ENCODE measurements at regions not wholly inside any gene's neighbourhood (a gene's known extent, or its start where the extent isn't known, plus 50 kb on each side); places are given as distances from the start of the nearest gene placed in this dataset.
"Not testable (repeated sequence)": the region's sequence is repeated elsewhere in the genome, so short reads cannot be mapped to it uniquely, and the experiment has no call there.

DNA sequence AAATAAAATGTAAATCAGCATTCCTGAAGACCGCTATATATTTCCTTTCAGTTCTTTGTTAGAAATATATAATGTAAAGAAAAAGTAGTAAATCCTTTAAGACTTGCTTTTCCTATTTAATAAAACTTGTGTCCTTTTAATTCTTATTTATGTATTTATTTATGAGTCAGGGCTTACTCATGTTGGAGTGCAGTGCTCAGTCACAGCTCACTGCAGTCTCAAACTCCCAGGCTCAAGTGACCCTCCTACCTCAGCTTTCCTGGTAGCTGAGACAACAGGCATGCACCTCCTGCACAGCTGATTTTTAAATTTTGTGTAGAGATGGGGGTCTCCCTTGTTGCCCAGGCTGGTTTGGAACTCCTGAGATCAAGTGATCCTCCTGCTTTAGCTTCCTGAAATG is 724.5 kb downstream of the ANKRD7 start:
- DNase-seq: peak; percentile 2

DNA sequence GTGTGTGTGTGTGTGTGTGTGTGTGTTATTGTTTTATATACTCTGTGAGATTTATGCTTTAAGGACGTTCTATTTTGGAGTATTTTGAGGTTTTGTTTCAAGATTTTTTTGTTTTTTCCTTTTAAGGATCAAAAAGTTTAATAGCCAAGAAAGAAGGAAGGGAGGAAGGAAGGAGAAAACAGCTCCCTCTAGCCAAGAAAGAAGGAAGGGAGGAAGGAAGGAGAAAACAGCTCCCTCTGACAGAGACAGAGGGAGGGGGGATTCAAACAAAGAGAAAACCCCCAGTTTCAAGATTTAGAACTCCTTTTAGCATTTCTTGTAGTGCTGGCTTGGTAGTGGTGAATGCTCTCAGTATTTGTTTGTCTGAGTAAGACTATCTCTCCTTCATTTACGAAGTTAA is 731.8 kb downstream of the ANKRD7 start:
- not testable (repeated sequence) for DNase-seq

DNA sequence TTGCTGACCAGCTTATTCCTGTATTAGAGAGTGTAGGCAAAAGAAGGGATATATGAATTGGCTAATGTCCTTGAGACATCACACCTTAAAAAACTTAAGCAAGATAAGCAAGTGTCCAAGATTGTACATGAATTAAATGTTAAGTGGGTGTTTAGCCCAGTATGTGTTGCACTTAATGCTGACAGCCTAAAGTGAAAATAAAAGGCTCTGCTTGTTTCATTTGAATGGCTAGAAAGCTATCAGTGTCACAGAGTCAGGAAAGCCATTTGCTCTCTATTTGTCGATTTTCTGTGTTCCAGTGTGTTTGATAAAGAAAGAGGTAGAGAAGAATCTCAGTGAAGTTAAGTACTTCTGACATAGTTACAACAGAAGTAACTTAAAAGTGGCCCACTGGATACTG is 744.9 kb downstream of the ANKRD7 start:
- no peak for DNase-seq

DNA sequence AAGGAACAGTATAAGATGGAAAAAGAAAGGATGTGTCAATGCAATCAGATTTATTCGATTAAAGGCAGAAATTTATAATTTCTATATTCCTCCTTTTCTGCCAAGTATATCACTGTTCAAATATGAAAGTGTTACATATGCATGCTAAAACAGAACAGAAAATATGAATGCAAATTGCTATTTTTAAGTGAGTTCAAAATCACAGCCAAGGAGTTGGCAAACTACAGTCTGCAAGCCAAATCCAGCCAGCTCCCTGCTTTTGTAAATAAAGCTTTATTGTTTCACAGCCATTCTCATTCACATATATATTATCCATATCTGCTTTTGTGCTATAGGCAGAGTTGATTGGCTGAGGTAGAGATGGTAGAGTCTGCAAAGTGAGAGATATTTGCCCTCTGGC is 747.2 kb downstream of the ANKRD7 start:
- DNase-seq: no peak

DNA sequence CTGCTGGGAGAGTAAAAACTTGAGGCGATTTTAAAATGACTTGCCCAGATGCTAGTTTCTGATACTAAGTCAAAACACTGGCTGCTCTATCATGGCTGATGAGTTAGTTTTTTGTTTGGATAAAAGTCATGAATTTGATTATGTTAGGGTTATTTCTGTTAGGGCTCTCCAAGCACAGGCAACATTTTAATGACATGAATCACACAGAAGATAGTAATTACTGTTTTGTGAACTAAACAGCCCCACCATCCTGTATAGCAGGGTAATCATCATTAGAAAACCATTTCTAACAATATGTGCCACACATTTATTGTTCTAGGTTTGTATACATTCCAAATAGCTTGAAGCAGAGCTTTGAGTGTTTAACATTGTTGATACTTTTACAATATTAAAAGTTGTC is 750.3 kb downstream of the ANKRD7 start:
- DNase-seq: no peak

DNA sequence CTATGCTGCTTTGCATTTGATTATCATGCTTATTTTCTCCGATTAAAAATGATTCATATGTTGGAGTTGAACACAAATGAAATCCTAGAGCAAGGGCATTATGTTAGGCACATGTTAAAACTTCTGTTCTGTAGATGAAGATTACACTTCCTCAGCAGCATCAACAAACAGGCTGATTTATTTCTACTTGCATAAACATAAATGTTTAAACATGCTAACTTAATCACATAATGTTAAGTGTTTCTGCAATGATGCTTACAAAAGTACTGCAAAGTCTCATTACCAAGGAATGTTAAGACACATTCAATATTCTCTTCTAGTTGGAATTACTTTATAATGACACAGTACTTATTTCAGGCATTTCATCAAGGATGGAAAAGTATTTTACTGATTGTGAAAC is 770.8 kb downstream of the ANKRD7 start:
- DNase-seq: no peak

DNA sequence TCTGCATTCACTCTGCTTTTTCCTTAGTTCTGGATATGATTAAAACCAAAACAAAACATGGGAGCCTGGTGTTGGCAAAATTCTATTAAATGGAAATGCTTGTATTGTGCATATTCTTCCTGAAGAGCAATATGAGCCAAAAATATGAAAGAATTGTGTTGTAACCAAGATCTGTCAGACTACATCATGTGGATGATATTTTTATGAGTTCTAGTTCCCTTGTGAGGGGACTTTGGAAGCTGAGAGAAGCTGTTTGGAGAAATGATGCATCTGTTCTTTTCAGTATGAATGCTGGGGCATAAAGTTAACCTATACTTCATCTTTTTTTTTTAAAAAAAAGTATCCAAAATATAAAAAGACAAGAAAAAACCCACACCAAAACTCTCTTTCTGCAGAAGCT is 782.7 kb downstream of the ANKRD7 start:
- DNase-seq: no peak

DNA sequence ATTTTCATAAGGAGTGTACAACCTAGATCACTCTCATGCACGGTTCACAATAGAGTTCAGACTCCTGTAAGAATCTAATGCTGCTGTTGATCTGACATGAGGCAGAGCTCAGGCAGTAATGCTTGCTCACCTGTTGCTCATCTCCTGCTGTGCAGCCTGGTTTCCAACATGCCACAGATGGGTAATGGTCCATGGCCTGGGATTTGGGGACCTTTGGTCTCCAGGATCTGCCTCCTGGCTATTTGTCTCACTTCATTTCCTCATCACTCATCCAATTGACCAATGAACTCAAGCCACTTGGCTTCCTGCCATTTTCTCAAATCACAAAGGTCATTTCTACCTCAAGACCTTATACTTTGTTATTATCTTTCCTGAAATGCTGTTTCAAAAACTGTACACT is 786.1 kb downstream of the ANKRD7 start:
- DNase-seq: no peak

DNA sequence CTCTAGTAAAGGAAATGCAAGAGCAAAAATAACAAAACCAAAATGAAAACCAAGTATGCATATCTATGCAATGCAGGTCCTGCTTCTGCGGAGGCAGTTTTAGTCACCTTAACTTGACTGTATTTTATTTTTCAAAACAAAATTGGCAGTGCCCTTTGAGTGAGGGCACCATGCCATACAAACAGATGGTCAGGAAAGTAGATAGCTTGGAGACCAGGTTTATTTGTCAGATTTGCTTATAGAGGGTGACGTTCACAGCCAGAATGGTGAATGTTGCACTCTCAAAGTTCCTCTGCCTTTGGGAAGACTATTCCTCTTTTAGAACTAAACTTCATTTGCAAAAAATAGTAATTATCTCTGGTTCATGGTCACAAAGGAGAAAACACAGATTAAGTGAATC is 801.9 kb downstream of the ANKRD7 start:
- DNase-seq: no peak

DNA sequence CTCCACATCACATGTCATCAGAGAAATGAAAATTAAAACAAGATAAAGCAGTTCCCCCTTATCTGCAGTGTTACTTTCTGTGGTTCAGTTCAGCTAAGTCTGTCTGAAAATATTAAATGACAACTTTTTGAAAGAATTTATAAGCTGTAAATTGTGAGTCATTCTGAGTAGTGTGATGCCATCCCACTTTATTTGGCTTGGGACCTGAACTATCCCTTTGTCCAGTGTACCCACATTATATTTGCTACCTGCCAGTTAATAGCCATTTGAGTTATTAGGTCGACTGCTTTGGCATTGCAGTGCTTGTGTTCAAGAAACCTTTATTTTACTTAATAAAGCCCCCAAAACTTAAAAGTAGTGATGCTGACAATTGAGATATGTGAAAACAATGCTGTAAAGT is 804.2 kb downstream of the ANKRD7 start:
- no peak for DNase-seq

DNA sequence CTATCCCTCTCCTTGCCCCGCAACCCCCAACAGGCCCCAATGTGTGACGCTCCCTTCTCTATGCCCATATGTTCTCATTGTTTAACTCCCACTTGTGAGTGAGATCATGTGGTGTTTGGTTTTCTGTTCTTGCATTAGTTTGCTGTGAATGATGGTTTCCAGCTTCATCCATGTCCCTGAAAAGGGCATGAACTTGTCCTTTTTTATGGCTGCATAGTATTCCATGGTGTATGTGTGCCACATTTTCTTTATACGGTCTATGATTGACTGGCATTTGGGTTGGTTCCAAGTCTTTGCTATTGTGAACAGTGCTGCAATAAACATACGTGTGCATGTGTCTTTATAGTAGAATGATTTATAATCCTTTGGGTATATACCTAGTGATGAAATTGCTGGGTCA is 807.6 kb downstream of the ANKRD7 start:
- not testable (repeated sequence) for DNase-seq

DNA sequence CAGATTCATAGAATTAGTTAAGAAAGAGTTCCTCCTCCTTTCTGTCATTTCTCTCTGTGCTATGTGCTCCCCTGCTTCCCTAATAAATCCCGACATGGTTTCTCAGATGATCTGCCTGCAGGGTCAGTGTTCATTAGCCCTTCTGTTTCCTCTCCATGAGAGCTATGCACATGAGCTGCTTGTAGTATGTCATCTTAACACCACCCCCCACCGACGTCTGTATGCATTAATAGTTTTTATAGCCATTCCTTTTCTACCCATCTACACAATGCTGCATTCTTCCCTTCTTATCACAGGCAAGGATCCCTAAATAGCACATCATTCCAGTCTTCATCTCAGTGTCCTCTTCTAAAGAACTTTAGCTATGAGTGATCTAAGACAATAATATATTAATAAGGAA is 809.1 kb downstream of the ANKRD7 start:
- no peak for DNase-seq

DNA sequence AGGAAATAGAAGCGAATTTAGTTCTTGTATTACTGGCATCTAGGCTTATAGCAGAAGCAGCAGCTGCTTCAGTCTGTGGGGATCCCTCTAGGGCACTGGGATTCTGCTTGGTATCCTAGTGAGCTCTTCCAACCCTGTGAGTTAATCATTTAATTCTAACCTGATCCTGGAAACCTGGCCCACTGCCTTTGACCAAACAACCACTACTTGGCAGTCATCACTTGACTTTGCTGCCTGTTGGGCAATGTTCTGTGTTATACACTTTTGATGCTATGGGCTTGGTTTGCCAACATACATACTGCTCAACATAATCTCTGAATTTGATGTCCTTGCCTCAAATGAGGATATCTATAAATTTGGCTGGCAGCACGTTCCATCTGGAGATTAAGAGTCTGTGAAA is 813.4 kb downstream of the ANKRD7 start:
- no peak for DNase-seq

DNA sequence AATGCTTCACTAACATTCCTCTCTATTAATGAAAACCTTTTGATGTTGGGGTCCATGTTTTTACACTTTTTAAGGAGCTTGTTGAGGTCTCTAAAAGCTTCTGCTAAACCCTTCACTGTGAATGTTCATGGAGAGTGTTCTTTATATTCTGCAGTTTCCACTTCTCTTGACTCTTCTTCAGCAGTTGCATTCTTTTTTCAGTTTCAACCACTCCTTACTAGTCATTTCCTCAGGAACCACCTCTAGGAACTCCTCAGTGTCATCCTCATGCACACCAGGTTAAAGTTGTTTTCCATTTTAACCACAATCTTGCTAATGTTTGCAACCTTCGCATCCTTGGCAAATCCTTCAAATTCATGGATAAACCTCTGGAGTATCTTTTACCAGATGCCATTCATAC is 821.6 kb downstream of the ANKRD7 start:
- no peak for DNase-seq

DNA sequence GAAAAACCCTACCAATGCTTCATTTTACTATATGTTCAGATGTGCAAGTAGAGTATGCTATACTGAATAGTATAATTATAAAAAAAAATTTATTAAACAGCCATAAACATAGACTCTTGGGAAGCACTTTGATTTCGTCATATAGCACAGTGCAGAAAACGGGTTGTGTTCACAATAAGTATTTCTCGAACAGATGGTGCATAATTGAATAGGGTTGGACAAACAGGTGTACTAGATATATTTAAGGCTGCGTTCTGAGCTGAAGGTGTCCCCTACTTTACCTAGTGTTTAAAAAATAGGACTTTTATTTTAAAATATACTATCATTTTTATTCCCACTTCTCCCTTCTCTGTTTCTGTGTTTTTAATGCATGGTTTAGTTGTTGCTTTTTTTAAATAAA is 841.5 kb downstream of the ANKRD7 start:
- no peak for DNase-seq

DNA sequence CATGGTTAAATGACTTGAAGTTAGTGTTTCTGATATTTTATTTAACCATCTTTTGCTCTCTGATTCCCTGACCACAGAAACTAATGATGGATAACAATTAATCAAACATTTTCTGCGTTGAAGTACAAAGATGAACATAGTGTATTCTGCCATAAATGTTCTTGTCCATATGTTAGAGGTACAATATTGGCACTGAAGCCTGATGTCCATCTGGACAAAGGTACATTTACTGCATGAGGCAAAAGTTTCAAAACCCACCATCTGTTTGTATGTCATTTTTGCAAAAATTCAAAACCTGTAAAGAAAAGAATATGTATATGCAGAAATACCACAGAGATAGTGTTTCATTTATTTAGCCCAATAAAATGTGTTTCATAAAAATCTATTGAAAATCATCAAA is 861.5 kb downstream of the ANKRD7 start:
- no peak for DNase-seq

DNA sequence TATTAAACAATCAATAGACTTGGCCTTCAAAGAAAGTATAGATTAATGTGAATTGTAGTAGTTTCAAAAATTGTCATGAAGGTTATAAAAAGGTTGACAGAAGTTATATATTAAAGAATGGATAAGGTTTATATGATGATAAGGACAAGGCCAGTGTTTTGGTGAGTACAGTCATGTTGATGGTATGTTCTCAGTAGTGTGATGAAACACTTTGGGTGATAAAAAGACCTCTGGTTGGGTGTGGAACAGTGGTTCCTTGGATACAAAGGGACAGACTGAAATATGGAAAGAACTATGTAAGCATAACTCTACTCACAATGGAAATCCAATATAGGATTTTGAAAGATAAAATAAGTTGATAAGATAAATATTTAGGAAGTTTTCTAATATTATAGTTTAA is 866.3 kb downstream of the ANKRD7 start:
- peak; percentile 49 for DNase-seq

DNA sequence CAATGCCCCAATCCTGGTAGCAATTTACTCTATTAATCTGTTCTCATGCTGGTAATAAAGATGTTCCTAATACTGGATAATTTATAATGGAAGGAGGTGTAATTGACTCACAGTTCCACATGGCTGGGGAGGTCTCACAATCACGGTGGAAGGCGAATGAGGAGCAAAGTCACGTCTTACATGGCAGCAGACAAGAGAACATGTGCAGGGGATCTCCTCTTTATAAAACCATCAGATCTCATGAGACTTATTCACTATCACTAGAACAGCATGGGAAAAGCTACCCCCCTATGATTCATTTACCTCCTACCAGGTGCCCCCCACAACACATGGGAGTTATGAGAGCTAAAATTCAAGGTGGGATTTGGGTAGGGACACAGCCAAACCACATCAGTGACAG is 872.2 kb downstream of the ANKRD7 start:
- no peak for DNase-seq

DNA sequence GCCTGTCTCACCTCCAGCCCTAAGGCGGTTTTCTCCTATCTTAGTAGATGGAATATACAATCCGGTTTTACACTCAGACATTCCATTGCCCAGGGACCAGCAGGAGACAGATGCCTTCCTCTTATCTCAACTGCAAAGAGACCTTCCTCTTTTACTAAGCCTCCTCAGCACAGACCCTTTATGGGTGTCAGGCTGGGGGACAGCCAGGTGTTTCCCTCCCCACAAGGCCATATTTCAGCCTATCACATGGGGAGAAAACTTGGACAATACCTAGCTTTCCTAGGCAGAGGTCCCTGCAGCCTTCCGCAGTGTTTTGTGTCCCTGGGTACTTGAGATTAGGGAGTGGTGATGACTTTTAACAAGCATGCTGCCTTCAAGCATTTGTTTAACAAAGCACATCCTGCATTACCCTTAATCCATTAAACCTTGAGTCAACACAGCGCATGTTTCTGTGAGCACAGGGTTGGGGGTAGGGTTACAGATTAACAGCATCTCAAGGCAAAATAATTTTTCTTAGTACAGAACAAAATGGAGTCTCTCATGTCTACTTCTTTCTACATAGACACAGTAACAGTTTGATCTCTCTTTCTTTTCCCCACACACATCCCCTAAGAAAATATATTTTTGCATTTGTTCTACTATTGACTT is 876.2 kb downstream of the ANKRD7 start:
- not testable (repeated sequence) for DNase-seq

DNA sequence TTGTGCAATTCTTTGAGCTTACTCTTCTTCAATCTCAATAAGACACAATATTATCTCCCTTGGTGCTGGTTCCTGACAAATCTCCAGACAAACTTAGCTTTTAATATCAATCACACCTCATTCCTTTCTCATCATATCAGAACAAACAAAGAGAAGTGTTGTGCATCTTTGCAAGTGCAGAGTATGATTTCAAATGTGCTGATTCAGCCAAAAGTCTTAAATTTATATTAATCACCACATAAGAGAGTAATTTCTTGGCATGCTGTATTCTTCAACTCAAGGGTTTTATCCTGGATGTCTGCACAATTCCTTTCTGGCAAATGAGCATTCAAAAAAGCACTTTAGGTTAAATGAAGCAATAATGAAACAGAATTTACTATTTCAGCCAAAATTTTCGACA is 877.8 kb downstream of the ANKRD7 start:
- no peak for DNase-seq

DNA sequence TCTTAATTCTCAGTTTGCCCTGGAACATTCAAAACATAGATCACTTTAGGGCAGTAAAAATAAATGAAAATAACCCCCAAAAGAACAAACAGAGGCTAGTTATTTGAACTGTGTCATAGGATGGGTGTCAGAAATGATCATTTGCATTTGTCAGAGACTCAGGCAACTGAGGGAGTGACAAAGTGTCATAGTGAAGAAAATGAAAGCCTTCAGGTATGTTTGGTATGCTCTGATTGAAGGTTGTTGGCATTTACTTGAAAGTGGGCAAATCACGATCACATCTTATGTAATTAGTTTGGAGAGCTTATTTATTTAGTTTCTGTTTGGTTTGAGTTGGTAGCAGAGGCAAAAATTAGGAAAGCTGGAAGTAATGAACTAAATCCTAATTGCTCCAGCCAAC is 880.9 kb downstream of the ANKRD7 start:
- no peak for DNase-seq

DNA sequence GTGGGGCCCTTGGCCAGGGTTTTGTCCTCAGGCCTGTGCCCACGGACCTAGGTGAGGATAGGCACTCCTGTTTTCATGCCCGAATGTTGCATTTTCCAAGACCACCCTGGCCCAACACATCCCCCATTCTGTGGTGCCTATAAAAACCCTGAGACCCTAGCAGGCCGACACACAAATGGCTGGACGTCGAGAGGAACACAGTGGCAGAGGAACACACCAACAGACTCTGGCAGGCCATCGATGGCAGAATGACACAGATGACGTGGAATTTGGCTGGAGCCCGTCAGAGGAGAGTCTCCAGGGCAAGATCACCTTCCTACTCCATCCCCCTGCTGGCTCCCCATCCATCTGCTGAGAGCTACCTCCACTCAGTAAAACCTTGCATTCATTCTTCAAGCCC is 898.8 kb downstream of the ANKRD7 start:
- DNase-seq: no peak

DNA sequence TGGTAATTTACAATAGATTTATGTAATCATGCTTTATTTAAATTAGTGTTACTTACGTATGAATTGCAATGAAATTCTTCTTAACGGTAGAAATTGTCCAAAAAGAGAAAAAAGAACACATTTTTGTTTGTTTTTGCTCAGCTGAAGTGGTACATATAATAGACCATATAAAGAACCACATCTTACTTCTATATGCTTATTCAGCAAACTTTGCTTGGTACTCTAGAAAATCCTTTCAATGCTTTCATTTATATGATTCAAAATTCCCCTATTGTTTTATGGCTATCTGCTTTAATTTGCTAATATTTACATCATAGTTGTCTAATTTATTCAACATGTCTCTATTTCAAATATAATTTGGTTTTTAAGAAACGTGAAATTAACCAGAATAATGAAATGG is 903.2 kb downstream of the ANKRD7 start:
- DNase-seq: no peak

DNA sequence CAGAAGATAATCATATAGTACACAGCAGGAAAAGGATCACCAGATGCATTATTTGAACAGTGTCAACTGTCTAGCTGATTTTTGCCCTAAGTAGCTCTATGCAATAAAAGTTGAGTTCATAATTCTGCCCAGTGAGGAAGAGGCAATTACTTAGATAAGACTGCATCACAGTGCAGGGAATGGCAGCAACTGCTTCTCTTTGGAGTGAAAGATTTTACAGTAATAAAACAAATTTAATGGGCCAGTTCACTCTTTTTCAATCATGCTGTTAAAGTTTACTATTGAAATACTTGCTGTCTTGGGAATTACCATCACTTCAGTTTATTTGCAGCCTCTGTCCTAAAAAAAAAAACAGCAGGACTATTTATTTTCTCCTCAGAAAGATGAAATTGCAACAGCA is 907.9 kb downstream of the ANKRD7 start:
- no peak for DNase-seq

DNA sequence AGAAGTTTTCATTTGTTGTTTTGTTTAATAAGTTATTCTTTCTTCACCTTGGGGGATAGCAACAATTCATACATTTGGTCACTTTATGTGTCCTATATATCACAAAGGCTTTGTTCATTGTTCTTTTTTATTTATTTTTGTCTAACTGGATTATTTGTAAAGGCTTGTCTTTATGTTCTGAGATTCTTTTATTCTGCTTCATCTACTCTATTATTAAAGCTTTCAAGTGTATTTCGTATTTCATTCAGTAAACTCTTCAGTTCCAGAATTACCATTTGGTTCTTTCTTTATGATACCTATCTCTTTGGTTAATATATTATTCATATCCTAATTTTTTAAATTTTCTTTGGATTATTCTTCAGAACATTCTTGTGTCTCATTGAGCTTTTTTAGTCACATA is 942.9 kb downstream of the ANKRD7 start:
- no peak for DNase-seq

DNA sequence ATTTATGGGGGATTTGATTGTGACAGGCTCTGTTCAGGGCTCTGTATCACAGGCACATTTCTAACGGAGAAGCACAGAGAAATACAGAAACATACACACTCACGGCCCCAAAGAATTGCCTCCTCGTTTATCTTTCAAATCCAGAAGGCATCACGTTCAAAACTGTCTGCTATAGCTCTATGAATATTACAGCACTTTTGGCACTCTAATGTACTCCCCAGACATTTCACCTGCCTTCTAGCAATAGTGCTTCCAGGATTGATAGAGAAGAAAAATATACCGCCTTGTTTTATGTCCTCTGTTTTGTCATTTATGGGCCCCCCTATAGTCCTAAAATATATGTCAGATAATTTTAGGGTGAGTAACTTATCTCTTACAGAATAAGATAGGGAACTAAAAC is 947.5 kb downstream of the ANKRD7 start:
- no peak for DNase-seq

Data from NCI-H226 (cell line).